NB4 (cell line): ENCODE measurements at regions not wholly inside any gene's neighbourhood (a gene's known extent, or its start where the extent isn't known, plus 50 kb on each side); places are given as distances from the start of the nearest gene placed in this dataset.

Experiments used
- DNase-seq: peaks from one replicate; pipeline ENCODE4 v3.0.0; 2010; ENCODE audit warnings: low read depth
- H3K4me3 ChIP-seq: one replicate; pipeline ENCODE4 v1.5.1; 2011; ENCODE audit warnings: mild to moderate bottlenecking, low read depth, low read length, moderate library complexity
- CTCF ChIP-seq: IDR thresholded peaks from one replicate; pipeline ENCODE4 v1.5.1; 2012; ENCODE audit warnings: low read depth, low read length
- MAX ChIP-seq: IDR thresholded peaks from 2 replicates; pipeline ENCODE4 v1.6.1; 2011; ENCODE audit warnings: low read depth, low read length
- MYC ChIP-seq: IDR thresholded peaks from 2 replicates; pipeline ENCODE4 v1.6.1; 2011; ENCODE audit warnings: low read depth, low read length
- POLR2A ChIP-seq: IDR thresholded peaks from 2 replicates; pipeline ENCODE4 v1.6.1; 2011; ENCODE audit warnings: mild to moderate bottlenecking; ENCODE audit not compliant: insufficient read length; ENCODE audit errors: extremely low read depth

GRCh38 chr18:51988277-51988676, 351.7 kb upstream of the DCC start:
- no peak for DNase-seq

GRCh38 chr18:51997129-51997528, 342.9 kb upstream of the DCC start:
- TF ChIP-seq POLR2A (no peak), MYC (no peak), CTCF (no peak), MAX (no peak)
- no peak overlapping the region for H3K4me3 ChIP-seq
- DNase-seq, result no peak

More at GRCh38 chr18:51988277-51988676, 351.7 kb upstream of the DCC start:
- TF ChIP-seq MAX, result no peak
- TF ChIP-seq MYC, result no peak
- TF ChIP-seq POLR2A, result no peak
- no peak for TF ChIP-seq CTCF
- H3K4me3 ChIP-seq, result no peak overlapping the region

- TF ChIP-seq MAX (no peak), MYC (no peak), CTCF (no peak), POLR2A (no peak)
- H3K4me3 ChIP-seq, result no peak overlapping the region
- DNase-seq, result no peak
These were observed 341.9 kb upstream of the DCC start for GRCh38 chr18:51998066-51998465.

- no peak for TF ChIP-seq MAX
- TF ChIP-seq POLR2A, result no peak
- TF ChIP-seq CTCF, result no peak
- no peak for TF ChIP-seq MYC
- H3K4me3 ChIP-seq, result no peak overlapping the region
- DNase-seq, result no peak
These were observed 341.3 kb upstream of the DCC start for GRCh38 chr18:51998711-51999110.

- TF ChIP-seq MAX, result no peak
- no peak for TF ChIP-seq POLR2A
- no peak for TF ChIP-seq MYC
- no peak for TF ChIP-seq CTCF
- no peak overlapping the region for H3K4me3 ChIP-seq
- no peak for DNase-seq
These were observed 340.6 kb upstream of the DCC start for GRCh38 chr18:51999351-51999750.

GRCh38 chr18:52000435-52000834, 339.6 kb upstream of the DCC start:
- DNase-seq, result no peak
- TF ChIP-seq POLR2A, result no peak
- TF ChIP-seq MAX, result no peak
- no peak for TF ChIP-seq CTCF
- no peak for TF ChIP-seq MYC
- no peak overlapping the region for H3K4me3 ChIP-seq
